OCI-LY1 (cell line): ENCODE measurements at regions not wholly inside any gene's neighbourhood (a gene's known extent, or its start where the extent isn't known, plus 50 kb on each side); places are given as distances from the start of the nearest gene placed in this dataset.

Experiments
- CTCF ChIP-seq: fragments of 200-600 bp; sonication (generic), shearing (Covaris generic); IDR thresholded peaks from 2 replicates; pipeline ENCODE4 v1.5.1; 2017; ENCODE audit warnings: mild to moderate bottlenecking, antibody characterized with exemption, low read length, moderate library complexity, mixed read lengths
- EZH2 ChIP-seq: fragments of 200-600 bp; sonication (generic), shearing (Covaris generic); IDR thresholded peaks from 2 replicates; pipeline ENCODE4 v1.8.0; 2017; ENCODE audit warnings: borderline replicate concordance, mixed run types, mild to moderate bottlenecking, antibody characterized with exemption, low read length, moderate library complexity, mixed read lengths

GRCh38 chr18:46378864-46379207 is 274.7 kb downstream of the HAUS1 start:
- TF ChIP-seq CTCF (no peak), EZH2 (no peak)
